ENCODE measurements at regions not wholly inside any gene's neighbourhood (a gene's known extent, or its start where the extent isn't known, plus 50 kb on each side); places are given as distances from the start of the nearest gene placed in this dataset.

DNA sequence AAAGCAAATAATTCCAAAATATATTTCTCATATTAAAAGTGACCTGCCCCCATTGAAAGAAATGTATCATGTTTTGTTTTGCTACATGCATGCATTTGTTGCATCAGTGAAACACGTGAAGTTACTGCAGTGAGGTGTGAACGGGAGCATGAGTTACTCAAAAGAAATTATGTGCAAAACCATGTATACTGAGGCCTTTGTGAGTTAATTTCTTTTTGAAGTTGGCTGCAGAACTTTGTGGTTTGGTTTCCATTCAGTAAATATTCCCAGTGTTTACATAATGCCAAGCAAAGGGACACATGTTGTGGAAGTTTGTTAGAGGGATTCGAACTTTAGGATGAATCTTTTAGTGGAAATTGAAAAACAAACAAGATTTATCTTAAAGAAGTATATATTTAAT, 619.4 kb upstream of the ADAMTS5 start:
- TF ChIP-seq, protein P1, sequence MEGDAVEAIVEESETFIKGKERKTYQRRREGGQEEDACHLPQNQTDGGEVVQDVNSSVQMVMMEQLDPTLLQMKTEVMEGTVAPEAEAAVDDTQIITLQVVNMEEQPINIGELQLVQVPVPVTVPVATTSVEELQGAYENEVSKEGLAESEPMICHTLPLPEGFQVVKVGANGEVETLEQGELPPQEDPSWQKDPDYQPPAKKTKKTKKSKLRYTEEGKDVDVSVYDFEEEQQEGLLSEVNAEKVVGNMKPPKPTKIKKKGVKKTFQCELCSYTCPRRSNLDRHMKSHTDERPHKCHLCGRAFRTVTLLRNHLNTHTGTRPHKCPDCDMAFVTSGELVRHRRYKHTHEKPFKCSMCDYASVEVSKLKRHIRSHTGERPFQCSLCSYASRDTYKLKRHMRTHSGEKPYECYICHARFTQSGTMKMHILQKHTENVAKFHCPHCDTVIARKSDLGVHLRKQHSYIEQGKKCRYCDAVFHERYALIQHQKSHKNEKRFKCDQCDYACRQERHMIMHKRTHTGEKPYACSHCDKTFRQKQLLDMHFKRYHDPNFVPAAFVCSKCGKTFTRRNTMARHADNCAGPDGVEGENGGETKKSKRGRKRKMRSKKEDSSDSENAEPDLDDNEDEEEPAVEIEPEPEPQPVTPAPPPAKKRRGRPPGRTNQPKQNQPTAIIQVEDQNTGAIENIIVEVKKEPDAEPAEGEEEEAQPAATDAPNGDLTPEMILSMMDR (conservative IDR thresholded peaks at IDR 0.05; ENCODE audit: low read depth in 2 of 2) = no peak
- TF ChIP-seq CREB1 (CRISPR knock-in tag; IDR thresholded peaks at IDR 0.05; ENCODE audit: low read depth) = no peak
- no peak for TF ChIP-seq EZH2 (IDR thresholded peaks at IDR 0.05; ENCODE audit: low read depth, unreplicated experiment)
- no peak for TF ChIP-seq POLR2AphosphoS5 (IDR thresholded peaks at IDR 0.05; ENCODE audit: low read depth)
- no peak for TF ChIP-seq ZNF331 (CRISPR knock-in tag; IDR thresholded peaks at IDR 0.05; ENCODE audit: low read depth)
- TF ChIP-seq, protein P2, sequence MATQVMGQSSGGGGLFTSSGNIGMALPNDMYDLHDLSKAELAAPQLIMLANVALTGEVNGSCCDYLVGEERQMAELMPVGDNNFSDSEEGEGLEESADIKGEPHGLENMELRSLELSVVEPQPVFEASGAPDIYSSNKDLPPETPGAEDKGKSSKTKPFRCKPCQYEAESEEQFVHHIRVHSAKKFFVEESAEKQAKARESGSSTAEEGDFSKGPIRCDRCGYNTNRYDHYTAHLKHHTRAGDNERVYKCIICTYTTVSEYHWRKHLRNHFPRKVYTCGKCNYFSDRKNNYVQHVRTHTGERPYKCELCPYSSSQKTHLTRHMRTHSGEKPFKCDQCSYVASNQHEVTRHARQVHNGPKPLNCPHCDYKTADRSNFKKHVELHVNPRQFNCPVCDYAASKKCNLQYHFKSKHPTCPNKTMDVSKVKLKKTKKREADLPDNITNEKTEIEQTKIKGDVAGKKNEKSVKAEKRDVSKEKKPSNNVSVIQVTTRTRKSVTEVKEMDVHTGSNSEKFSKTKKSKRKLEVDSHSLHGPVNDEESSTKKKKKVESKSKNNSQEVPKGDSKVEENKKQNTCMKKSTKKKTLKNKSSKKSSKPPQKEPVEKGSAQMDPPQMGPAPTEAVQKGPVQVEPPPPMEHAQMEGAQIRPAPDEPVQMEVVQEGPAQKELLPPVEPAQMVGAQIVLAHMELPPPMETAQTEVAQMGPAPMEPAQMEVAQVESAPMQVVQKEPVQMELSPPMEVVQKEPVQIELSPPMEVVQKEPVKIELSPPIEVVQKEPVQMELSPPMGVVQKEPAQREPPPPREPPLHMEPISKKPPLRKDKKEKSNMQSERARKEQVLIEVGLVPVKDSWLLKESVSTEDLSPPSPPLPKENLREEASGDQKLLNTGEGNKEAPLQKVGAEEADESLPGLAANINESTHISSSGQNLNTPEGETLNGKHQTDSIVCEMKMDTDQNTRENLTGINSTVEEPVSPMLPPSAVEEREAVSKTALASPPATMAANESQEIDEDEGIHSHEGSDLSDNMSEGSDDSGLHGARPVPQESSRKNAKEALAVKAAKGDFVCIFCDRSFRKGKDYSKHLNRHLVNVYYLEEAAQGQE (IDR thresholded peaks at IDR 0.05; ENCODE audit: unreplicated experiment) = no peak
- no peak for TF ChIP-seq JUNB (IDR thresholded peaks at IDR 0.05; ENCODE audit: unreplicated experiment)
- no peak for TF ChIP-seq EZH2phosphoT487 (IDR thresholded peaks at IDR 0.05; ENCODE audit: unreplicated experiment)
- TF ChIP-seq, protein P3, sequence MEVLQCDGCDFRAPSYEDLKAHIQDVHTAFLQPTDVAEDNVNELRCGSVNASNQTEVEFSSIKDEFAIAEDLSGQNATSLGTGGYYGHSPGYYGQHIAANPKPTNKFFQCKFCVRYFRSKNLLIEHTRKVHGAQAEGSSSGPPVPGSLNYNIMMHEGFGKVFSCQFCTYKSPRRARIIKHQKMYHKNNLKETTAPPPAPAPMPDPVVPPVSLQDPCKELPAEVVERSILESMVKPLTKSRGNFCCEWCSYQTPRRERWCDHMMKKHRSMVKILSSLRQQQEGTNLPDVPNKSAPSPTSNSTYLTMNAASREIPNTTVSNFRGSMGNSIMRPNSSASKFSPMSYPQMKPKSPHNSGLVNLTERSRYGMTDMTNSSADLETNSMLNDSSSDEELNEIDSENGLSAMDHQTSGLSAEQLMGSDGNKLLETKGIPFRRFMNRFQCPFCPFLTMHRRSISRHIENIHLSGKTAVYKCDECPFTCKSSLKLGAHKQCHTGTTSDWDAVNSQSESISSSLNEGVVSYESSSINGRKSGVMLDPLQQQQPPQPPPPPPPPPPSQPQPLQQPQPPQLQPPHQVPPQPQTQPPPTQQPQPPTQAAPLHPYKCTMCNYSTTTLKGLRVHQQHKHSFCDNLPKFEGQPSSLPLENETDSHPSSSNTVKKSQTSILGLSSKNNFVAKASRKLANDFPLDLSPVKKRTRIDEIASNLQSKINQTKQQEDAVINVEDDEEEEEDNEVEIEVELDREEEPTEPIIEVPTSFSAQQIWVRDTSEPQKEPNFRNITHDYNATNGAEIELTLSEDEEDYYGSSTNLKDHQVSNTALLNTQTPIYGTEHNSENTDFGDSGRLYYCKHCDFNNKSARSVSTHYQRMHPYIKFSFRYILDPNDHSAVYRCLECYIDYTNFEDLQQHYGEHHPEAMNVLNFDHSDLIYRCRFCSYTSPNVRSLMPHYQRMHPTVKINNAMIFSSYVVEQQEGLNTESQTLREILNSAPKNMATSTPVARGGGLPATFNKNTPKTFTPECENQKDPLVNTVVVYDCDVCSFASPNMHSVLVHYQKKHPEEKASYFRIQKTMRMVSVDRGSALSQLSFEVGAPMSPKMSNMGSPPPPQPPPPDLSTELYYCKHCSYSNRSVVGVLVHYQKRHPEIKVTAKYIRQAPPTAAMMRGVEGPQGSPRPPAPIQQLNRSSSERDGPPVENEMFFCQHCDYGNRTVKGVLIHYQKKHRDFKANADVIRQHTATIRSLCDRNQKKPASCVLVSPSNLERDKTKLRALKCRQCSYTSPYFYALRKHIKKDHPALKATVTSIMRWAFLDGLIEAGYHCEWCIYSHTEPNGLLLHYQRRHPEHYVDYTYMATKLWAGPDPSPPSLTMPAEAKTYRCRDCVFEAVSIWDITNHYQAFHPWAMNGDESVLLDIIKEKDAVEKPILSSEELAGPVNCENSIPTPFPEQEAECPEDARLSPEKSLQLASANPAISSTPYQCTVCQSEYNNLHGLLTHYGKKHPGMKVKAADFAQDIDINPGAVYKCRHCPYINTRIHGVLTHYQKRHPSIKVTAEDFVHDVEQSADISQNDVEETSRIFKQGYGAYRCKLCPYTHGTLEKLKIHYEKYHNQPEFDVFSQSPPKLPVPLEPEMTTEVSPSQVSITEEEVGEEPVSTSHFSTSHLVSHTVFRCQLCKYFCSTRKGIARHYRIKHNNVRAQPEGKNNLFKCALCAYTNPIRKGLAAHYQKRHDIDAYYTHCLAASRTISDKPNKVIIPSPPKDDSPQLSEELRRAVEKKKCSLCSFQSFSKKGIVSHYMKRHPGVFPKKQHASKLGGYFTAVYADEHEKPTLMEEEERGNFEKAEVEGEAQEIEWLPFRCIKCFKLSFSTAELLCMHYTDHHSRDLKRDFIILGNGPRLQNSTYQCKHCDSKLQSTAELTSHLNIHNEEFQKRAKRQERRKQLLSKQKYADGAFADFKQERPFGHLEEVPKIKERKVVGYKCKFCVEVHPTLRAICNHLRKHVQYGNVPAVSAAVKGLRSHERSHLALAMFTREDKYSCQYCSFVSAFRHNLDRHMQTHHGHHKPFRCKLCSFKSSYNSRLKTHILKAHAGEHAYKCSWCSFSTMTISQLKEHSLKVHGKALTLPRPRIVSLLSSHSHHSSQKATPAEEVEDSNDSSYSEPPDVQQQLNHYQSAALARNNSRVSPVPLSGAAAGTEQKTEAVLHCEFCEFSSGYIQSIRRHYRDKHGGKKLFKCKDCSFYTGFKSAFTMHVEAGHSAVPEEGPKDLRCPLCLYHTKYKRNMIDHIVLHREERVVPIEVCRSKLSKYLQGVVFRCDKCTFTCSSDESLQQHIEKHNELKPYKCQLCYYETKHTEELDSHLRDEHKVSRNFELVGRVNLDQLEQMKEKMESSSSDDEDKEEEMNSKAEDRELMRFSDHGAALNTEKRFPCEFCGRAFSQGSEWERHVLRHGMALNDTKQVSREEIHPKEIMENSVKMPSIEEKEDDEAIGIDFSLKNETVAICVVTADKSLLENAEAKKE (CRISPR knock-in tag; IDR thresholded peaks at IDR 0.05) = no peak
- no peak for TF ChIP-seq ZNF114 (CRISPR knock-in tag; IDR thresholded peaks at IDR 0.05)
- TF ChIP-seq, protein P4, sequence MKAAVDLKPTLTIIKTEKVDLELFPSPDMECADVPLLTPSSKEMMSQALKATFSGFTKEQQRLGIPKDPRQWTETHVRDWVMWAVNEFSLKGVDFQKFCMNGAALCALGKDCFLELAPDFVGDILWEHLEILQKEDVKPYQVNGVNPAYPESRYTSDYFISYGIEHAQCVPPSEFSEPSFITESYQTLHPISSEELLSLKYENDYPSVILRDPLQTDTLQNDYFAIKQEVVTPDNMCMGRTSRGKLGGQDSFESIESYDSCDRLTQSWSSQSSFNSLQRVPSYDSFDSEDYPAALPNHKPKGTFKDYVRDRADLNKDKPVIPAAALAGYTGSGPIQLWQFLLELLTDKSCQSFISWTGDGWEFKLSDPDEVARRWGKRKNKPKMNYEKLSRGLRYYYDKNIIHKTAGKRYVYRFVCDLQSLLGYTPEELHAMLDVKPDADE (IDR thresholded peaks at IDR 0.05) = no peak

Measured in GM23338 (cell line).